ENCODE measurements at regions not wholly inside any gene's neighbourhood (a gene's known extent, or its start where the extent isn't known, plus 50 kb on each side); places are given as distances from the start of the nearest gene placed in this dataset.

DNA sequence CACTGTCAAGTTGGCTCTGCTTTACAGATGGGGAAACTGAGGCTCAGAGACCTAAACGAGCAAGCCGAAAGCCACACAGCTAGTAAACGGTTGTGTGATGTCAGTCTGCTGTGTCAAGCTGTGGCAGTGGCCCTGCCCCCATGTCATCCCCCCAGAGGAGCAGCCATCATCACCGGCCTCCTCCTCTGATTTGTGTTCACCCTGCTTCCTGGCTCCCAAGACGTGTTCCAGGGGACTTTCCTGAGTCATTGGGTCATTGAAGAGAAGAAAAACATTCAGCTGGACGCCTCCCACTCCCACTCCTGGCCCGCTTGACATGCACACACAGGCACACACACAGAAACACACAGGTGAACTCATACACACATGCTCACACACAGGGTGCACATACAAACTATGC lies 54.0 kb upstream of the CIBAR2 start:
- TF ChIP-seq EZH2 (IDR thresholded peaks at IDR 0.05; ENCODE audit: borderline replicate concordance, insufficient read depth, low read length, poor library complexity, severe bottlenecking) (no peak), MXI1 (conservative IDR thresholded peaks at IDR 0.05; ENCODE audit: poor library complexity, severe bottlenecking) (no peak), SMC3 (conservative IDR thresholded peaks at IDR 0.05; ENCODE audit: poor library complexity) (no peak), EP300 (conservative IDR thresholded peaks at IDR 0.05; ENCODE audit: poor library complexity, severe bottlenecking) (no peak)
- TF ChIP-seq, protein P1, sequence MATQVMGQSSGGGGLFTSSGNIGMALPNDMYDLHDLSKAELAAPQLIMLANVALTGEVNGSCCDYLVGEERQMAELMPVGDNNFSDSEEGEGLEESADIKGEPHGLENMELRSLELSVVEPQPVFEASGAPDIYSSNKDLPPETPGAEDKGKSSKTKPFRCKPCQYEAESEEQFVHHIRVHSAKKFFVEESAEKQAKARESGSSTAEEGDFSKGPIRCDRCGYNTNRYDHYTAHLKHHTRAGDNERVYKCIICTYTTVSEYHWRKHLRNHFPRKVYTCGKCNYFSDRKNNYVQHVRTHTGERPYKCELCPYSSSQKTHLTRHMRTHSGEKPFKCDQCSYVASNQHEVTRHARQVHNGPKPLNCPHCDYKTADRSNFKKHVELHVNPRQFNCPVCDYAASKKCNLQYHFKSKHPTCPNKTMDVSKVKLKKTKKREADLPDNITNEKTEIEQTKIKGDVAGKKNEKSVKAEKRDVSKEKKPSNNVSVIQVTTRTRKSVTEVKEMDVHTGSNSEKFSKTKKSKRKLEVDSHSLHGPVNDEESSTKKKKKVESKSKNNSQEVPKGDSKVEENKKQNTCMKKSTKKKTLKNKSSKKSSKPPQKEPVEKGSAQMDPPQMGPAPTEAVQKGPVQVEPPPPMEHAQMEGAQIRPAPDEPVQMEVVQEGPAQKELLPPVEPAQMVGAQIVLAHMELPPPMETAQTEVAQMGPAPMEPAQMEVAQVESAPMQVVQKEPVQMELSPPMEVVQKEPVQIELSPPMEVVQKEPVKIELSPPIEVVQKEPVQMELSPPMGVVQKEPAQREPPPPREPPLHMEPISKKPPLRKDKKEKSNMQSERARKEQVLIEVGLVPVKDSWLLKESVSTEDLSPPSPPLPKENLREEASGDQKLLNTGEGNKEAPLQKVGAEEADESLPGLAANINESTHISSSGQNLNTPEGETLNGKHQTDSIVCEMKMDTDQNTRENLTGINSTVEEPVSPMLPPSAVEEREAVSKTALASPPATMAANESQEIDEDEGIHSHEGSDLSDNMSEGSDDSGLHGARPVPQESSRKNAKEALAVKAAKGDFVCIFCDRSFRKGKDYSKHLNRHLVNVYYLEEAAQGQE (IDR thresholded peaks at IDR 0.05; ENCODE audit: borderline replicate concordance) = no peak
- TF ChIP-seq, protein P2, sequence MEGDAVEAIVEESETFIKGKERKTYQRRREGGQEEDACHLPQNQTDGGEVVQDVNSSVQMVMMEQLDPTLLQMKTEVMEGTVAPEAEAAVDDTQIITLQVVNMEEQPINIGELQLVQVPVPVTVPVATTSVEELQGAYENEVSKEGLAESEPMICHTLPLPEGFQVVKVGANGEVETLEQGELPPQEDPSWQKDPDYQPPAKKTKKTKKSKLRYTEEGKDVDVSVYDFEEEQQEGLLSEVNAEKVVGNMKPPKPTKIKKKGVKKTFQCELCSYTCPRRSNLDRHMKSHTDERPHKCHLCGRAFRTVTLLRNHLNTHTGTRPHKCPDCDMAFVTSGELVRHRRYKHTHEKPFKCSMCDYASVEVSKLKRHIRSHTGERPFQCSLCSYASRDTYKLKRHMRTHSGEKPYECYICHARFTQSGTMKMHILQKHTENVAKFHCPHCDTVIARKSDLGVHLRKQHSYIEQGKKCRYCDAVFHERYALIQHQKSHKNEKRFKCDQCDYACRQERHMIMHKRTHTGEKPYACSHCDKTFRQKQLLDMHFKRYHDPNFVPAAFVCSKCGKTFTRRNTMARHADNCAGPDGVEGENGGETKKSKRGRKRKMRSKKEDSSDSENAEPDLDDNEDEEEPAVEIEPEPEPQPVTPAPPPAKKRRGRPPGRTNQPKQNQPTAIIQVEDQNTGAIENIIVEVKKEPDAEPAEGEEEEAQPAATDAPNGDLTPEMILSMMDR (IDR thresholded peaks at IDR 0.05; ENCODE audit: poor library complexity, severe bottlenecking) = no peak
- Histone ChIP-seq H3K27ac (ENCODE audit: low read length) (no peak overlapping the region), H3K4me2 (ENCODE audit: low read length) (no peak overlapping the region), H3F3A (ENCODE audit: insufficient read depth, low read length, poor library complexity, severe bottlenecking) (no peaks in the 10 kb centered on the region), H3K9ac (ENCODE audit: low read length) (no peak overlapping the region), H3K79me2 (replicated peaks; ENCODE audit: insufficient read depth, low read length) (no peaks in the 10 kb centered on the region), H2AFZ (ENCODE audit: low read depth, low read length) (no peak overlapping the region), H3K27me3 (ENCODE audit: insufficient read depth, low read depth, low read length) (peaks cover 12% of the 10 kb centered on the region), H3K36me3 (ENCODE audit: insufficient read depth, low read length) (no peaks in the 10 kb centered on the region), H4K20me1 (ENCODE audit: insufficient read depth) (no peaks in the 10 kb centered on the region), H3K9me3 (ENCODE audit: low read length) (no peaks in the 10 kb centered on the region), H3K9me2 (ENCODE audit: insufficient read depth, low read length) (no peaks in the 10 kb centered on the region), H3K4me3 (ENCODE audit: low read length) (no peak overlapping the region)

DNA sequence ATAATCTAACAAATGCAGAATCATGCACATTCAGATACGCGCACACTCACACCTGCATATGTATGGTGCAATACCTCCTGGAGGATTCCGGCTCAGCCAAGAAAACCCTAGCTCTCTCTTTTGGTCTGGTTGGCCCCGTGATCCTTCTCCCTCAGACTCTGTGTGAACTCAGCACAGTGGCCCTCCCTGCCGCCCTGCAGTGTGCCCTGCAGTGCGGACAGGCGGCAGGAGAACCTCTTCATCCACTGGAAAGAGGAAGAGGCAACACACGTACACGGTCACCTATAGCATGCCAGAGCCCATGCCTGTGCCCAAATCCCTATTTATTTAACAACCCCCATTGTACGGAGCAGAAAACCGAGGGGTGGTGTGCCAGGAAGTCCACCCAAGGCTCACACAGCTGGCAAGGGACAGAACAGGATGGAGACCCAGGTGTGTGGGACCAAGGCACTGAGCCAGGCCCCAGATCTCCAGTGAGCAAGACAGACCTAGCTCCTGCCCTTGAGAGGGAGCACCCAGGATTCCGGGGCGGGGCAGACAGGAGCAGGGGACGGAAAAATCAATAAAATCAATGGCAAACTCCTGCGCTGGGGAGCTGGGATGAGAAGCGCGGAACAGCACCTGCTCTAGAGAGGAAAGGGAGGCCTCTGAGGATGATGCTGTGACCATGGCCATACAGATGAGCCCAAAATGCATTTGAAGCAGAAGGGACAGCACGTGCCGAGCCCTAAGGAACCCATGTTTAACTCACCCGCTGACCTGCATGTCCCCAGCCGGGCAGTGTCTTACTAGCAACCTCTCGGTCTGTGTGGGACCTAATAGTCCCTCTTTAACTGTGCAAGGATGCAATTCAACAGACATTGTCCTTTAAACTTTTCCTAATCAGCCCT lies 54.7 kb upstream of the CIBAR2 start:
- Histone ChIP-seq H2AFZ (ENCODE audit: low read depth, low read length) (no peak overlapping the region), H3K27ac (ENCODE audit: low read length) (no peak overlapping the region), H3K9me2 (ENCODE audit: insufficient read depth, low read length) (no peaks in the 10 kb centered on the region), H3K79me2 (replicated peaks; ENCODE audit: insufficient read depth, low read length) (no peaks in the 10 kb centered on the region), H3K27me3 (ENCODE audit: insufficient read depth, low read depth, low read length) (peaks cover 16% of the 10 kb centered on the region), H3K36me3 (ENCODE audit: insufficient read depth, low read length) (no peaks in the 10 kb centered on the region), H3K9ac (ENCODE audit: low read length) (no peak overlapping the region), H4K20me1 (ENCODE audit: insufficient read depth) (no peaks in the 10 kb centered on the region), H3K4me3 (ENCODE audit: low read length) (no peak overlapping the region), H3F3A (ENCODE audit: insufficient read depth, low read length, poor library complexity, severe bottlenecking) (no peaks in the 10 kb centered on the region), H3K4me2 (ENCODE audit: low read length) (no peak overlapping the region), H3K9me3 (ENCODE audit: low read length) (no peaks in the 10 kb centered on the region)
- TF ChIP-seq, protein P2 (IDR thresholded peaks at IDR 0.05; ENCODE audit: poor library complexity, severe bottlenecking) = no peak
- TF ChIP-seq MXI1 (conservative IDR thresholded peaks at IDR 0.05; ENCODE audit: poor library complexity, severe bottlenecking) = no peak
- TF ChIP-seq EP300 (conservative IDR thresholded peaks at IDR 0.05; ENCODE audit: poor library complexity, severe bottlenecking) = no peak
- no peak for TF ChIP-seq SMC3 (conservative IDR thresholded peaks at IDR 0.05; ENCODE audit: poor library complexity)
- no peak for TF ChIP-seq TAF1 (IDR thresholded peaks at IDR 0.05; ENCODE audit: low read depth)
- TF ChIP-seq, protein P1 (IDR thresholded peaks at IDR 0.05; ENCODE audit: borderline replicate concordance) = no peak
